ENCODE measurements at regions not wholly inside any gene's neighbourhood (a gene's known extent, or its start where the extent isn't known, plus 50 kb on each side); places are given as distances from the start of the nearest gene placed in this dataset.
"Not testable (repeated sequence)": the region's sequence is repeated elsewhere in the genome, so short reads cannot be mapped to it uniquely, and the experiment has no call there.

- not testable (repeated sequence) for DNase-seq (ENCODE audit: low spot score)
These were observed 164.5 kb upstream of the CCZ1B start for GRCh38 chr7:6990426-6991152.

- peak; percentile 29 for DNase-seq (ENCODE audit: low spot score)
These were observed 165.1 kb upstream of the CCZ1B start for GRCh38 chr7:6991169-6991611.

GRCh38 chr7:6991686-6992085 lies 165.6 kb upstream of the CCZ1B start:
- not testable (repeated sequence) for DNase-seq (ENCODE audit: low spot score)

GRCh38 chr7:6992133-6992532 lies 166.1 kb upstream of the CCZ1B start:
- not testable (repeated sequence) for DNase-seq (ENCODE audit: low spot score)

GRCh38 chr7:6995026-6995425 lies 169.0 kb upstream of the CCZ1B start:
- not testable (repeated sequence) for DNase-seq (ENCODE audit: low spot score)

GRCh38 chr7:6995493-6996289 lies 169.6 kb upstream of the CCZ1B start:
- DNase-seq (ENCODE audit: low spot score) = not testable (repeated sequence)

GRCh38 chr7:6999067-6999666 lies 173.1 kb upstream of the CCZ1B start:
- DNase-seq (ENCODE audit: low spot score) = not testable (repeated sequence)

- DNase-seq (ENCODE audit: low spot score) = no peak
These were observed 176.5 kb upstream of the CCZ1B start for GRCh38 chr7:7002418-7003062.

- no peak for DNase-seq (ENCODE audit: low spot score)
These were observed 177.0 kb upstream of the C1GALT1 start for GRCh38 chr7:7005303-7005702.

GRCh38 chr7:7005949-7006348 lies 176.4 kb upstream of the C1GALT1 start:
- not testable (repeated sequence) for DNase-seq (ENCODE audit: low spot score)

- not testable (repeated sequence) for DNase-seq (ENCODE audit: low spot score)
These were observed 171.1 kb upstream of the C1GALT1 start for GRCh38 chr7:7011241-7011640.

- DNase-seq (ENCODE audit: low spot score) = not testable (repeated sequence)
These were observed 170.6 kb upstream of the C1GALT1 start for GRCh38 chr7:7011751-7012150.

- DNase-seq (ENCODE audit: low spot score) = no peak
These were observed 167.3 kb upstream of the C1GALT1 start for GRCh38 chr7:7014827-7015595.

- no peak for DNase-seq (ENCODE audit: low spot score)
These were observed 164.6 kb upstream of the C1GALT1 start for GRCh38 chr7:7017707-7018280.

- DNase-seq (ENCODE audit: low spot score) = no peak
These were observed 164.1 kb upstream of the C1GALT1 start for GRCh38 chr7:7018290-7018689.

- no peak for DNase-seq (ENCODE audit: low spot score)
These were observed 150.1 kb upstream of the C1GALT1 start for GRCh38 chr7:7032221-7032620.

GRCh38 chr7:7035851-7036250 lies 146.5 kb upstream of the C1GALT1 start:
- DNase-seq (ENCODE audit: low spot score) = no peak

- DNase-seq (ENCODE audit: low spot score) = peak; percentile 50
These were observed 140.0 kb upstream of the C1GALT1 start for GRCh38 chr7:7042286-7042893.

GRCh38 chr7:7044806-7045205 lies 137.5 kb upstream of the C1GALT1 start:
- no peak for DNase-seq (ENCODE audit: low spot score)

- no peak for DNase-seq (ENCODE audit: low spot score)
These were observed 134.1 kb upstream of the C1GALT1 start for GRCh38 chr7:7048213-7048612.

All from hematopoietic multipotent progenitor cell treated with erythropoietin and hydrocortisone succinate and interleukin-3 and kit ligand, for 15 days (in vitro differentiated cells).